AG09319 (cell line): ENCODE measurements at regions not wholly inside any gene's neighbourhood (a gene's known extent, or its start where the extent isn't known, plus 50 kb on each side); places are given as distances from the start of the nearest gene placed in this dataset.

Experiments
- DNase-seq: peaks from one replicate; pipeline ENCODE4 v3.0.0-alpha.2; 2010; ENCODE audit warnings: low read depth; ENCODE audit errors: extremely low read depth
- CTCF ChIP-seq: IDR thresholded peaks from 2 replicates; pipeline ENCODE4 v1.5.1; 2011; ENCODE audit warnings: low read depth, mild to moderate bottlenecking, inconsistent platforms, low read length, moderate library complexity

DNA sequence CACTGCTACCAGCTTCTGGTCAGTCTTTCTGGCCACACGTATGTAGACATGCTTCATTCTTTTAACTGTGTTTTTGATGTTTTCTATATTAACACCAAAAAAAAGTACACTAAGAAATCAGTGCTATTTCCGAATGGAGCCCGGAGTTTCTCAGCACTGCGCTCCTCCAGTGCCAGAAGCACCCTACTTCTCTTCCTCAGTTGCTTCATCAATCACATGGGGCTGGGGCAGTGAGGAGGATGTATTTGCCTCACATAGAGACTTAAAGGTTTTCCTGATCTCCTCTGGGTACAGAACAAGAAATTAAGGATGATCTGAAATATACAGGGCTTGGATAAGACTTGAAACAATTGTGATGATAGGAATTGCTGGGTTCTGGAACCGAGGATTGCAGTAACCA, 148.0 kb downstream of the ERCC6L2 start:
- no peak for TF ChIP-seq CTCF
- DNase-seq = no peak

GRCh38 chr9:96022445-96023051, 147.1 kb downstream of the ERCC6L2 start:
- no peak for TF ChIP-seq CTCF
- no peak for DNase-seq

DNA sequence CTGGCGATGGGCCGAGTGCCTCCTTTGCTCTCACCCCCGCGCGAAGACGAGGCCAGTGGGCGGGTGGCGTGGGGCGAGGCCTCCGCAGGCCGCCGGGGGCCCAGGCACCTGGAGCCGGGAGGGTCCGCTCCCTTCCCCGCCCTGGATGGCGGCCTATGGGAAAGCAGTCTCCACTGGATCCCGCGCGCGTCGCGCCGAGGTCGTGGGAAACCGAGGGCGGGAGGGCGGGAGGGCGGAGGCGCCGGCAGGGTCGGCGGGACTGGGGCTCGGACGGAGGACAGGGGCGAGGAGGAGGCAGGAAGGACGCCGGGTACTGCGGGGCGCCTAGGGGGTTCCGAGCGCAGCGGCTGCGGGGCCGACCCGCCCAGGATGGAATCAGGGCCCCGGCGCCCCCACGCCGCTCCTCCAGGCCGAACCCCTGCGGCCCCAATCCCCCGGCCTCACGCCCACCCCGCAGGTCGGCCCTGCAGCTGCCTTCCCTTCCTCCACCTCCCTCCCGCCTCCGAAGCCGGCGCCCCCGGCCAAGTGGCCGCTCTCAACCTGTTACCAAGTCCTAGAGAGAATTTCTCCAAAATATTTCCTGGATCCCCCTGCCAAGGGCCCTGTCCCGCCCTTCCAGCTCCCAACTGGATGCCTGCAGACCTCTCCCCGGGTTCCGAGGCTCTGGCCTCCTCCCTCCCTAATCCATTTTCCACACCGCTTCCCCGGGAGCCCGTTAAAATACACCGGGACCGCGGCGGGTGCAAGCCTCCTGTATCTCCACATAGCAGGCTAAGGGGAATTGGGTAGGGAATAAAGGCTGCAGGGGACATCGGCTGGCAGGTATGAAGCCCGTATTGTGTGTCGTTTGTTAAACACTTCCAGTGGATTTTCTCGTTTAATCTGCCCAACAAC, 146.3 kb downstream of the ERCC6L2 start:
- no peak for DNase-seq
- no peak for TF ChIP-seq CTCF

- DNase-seq = no peak
- TF ChIP-seq CTCF = no peak
These were observed 145.5 kb downstream of the ERCC6L2 start for GRCh38 chr9:96020792-96021550.

DNA sequence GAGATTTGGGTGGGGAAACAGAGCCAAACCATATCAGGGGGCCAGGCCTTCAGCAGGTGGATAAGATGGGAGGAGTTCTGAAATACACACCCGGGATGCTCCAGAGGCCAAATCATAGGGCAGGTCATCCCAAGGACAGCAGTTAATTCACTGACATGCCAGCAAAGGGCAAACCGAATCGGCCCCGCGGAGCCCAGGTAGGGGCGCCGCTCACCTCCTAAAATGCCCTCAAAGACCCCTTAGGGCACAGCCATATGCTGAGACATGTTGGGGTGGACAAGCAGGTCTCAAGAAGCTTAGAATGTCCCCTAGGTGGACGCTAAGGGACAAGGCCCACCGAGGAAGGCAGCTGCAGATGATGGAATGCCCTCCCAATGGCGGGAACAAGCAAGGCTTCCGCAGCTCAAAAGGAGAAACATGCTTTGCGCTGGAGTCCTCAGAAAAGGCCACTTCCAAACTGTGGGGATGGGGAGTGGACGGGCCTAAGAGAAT, 144.9 kb downstream of the ERCC6L2 start:
- TF ChIP-seq CTCF = no peak
- no peak for DNase-seq
